ENCODE measurements at regions not wholly inside any gene's neighbourhood (a gene's known extent, or its start where the extent isn't known, plus 50 kb on each side); places are given as distances from the start of the nearest gene placed in this dataset.

GRCh38 chr4:119750048-119750447 is 121.4 kb upstream of the PDE5A start:
- TF ChIP-seq, protein P1, sequence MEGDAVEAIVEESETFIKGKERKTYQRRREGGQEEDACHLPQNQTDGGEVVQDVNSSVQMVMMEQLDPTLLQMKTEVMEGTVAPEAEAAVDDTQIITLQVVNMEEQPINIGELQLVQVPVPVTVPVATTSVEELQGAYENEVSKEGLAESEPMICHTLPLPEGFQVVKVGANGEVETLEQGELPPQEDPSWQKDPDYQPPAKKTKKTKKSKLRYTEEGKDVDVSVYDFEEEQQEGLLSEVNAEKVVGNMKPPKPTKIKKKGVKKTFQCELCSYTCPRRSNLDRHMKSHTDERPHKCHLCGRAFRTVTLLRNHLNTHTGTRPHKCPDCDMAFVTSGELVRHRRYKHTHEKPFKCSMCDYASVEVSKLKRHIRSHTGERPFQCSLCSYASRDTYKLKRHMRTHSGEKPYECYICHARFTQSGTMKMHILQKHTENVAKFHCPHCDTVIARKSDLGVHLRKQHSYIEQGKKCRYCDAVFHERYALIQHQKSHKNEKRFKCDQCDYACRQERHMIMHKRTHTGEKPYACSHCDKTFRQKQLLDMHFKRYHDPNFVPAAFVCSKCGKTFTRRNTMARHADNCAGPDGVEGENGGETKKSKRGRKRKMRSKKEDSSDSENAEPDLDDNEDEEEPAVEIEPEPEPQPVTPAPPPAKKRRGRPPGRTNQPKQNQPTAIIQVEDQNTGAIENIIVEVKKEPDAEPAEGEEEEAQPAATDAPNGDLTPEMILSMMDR (conservative IDR thresholded peaks at IDR 0.05; ENCODE audit: low read length) = no peak
- no peak for TF ChIP-seq EZH2phosphoT487 (IDR thresholded peaks at IDR 0.05; ENCODE audit: borderline replicate concordance, low read depth, low read length)

Measured in OCI-LY7 (cell line).